H9 (cell line): ENCODE measurements at regions not wholly inside any gene's neighbourhood (a gene's known extent, or its start where the extent isn't known, plus 50 kb on each side); places are given as distances from the start of the nearest gene placed in this dataset.
"Not testable (repeated sequence)": the region's sequence is repeated elsewhere in the genome, so short reads cannot be mapped to it uniquely, and the experiment has no call there.

Experiments
- DNase-seq: peaks from one replicate; pipeline ENCODE4 v3.0.0-alpha.2; 2017
- H2AFZ ChIP-seq: one replicate; pipeline ENCODE4 v1.6.1; 2013; ENCODE audit warnings: mild to moderate bottlenecking, low read length, control low read depth, moderate library complexity
- H2AK5ac ChIP-seq: 2 replicates; pipeline ENCODE4 v1.6.1; 2013; ENCODE audit warnings: low read length, control low read depth, mixed read lengths; ENCODE audit not compliant: insufficient read length
- H2BK120ac ChIP-seq: one replicate; pipeline ENCODE4 v1.6.1; 2013; ENCODE audit warnings: low read depth, mild to moderate bottlenecking, low read length, control low read depth, inconsistent platforms; ENCODE audit not compliant: poor library complexity, severe bottlenecking
- H2BK12ac ChIP-seq: 2 replicates; pipeline ENCODE4 v1.6.1; 2013; ENCODE audit warnings: low read length, control low read depth, mixed read lengths, low read depth; ENCODE audit not compliant: insufficient read length
- H2BK15ac ChIP-seq: 2 replicates; pipeline ENCODE4 v1.6.1; 2013; ENCODE audit warnings: low read depth, low read length, control low read depth
- H2BK20ac ChIP-seq: one replicate; pipeline ENCODE4 v1.6.1; 2013; ENCODE audit warnings: low read depth, mild to moderate bottlenecking, low read length, control low read depth, inconsistent platforms; ENCODE audit not compliant: poor library complexity, severe bottlenecking
- H2BK5ac ChIP-seq: 2 replicates; pipeline ENCODE4 v1.6.1; 2013; ENCODE audit warnings: low read length, control low read depth, mixed read lengths; ENCODE audit not compliant: insufficient read length
- H3K14ac ChIP-seq: 2 replicates; pipeline ENCODE4 v1.6.1; 2013; ENCODE audit warnings: low read length, control low read depth; ENCODE audit not compliant: insufficient read depth
- H3K18ac ChIP-seq: 2 replicates; pipeline ENCODE4 v1.6.1; 2013; ENCODE audit warnings: low read depth, mild to moderate bottlenecking, mixed read lengths, low read length, control low read depth; ENCODE audit not compliant: insufficient read length
- H3K23ac ChIP-seq: 2 replicates; pipeline ENCODE4 v1.6.1; 2013; ENCODE audit warnings: low read length, control low read depth, mixed read lengths, low read depth; ENCODE audit not compliant: insufficient read length
- H3K23me2 ChIP-seq: 2 replicates; pipeline ENCODE4 v1.6.1; 2013; ENCODE audit warnings: low read depth, mild to moderate bottlenecking, mixed read lengths, low read length, control low read depth; ENCODE audit not compliant: insufficient read length, poor library complexity, severe bottlenecking
- H3K27ac ChIP-seq: 2 replicates; pipeline ENCODE4 v1.5.1; 2013; ENCODE audit warnings: low read length, control low read depth, mixed read lengths, low read depth; ENCODE audit not compliant: insufficient read length
- H3K27me3 ChIP-seq: 2 replicates; pipeline ENCODE4 v1.6.1; 2013; ENCODE audit warnings: low read length, control low read depth, inconsistent platforms; ENCODE audit not compliant: insufficient read depth
- H3K4ac ChIP-seq: 2 replicates; pipeline ENCODE4 v1.6.1; 2013; ENCODE audit warnings: low read depth, mild to moderate bottlenecking, control low read depth, inconsistent platforms, low read length, moderate library complexity
- H3K4me1 ChIP-seq: 2 replicates; pipeline ENCODE4 v1.6.1; 2013; ENCODE audit warnings: low read length, control low read depth, inconsistent platforms; ENCODE audit not compliant: insufficient read depth
- H3K4me2 ChIP-seq: 2 replicates; pipeline ENCODE4 v1.6.1; 2013; ENCODE audit warnings: low read length, control low read depth, mixed read lengths; ENCODE audit not compliant: insufficient read length, insufficient read depth
- H3K56ac ChIP-seq: 2 replicates; pipeline ENCODE4 v1.6.1; 2013; ENCODE audit warnings: low read depth, mild to moderate bottlenecking, mixed read lengths, low read length, control low read depth; ENCODE audit not compliant: insufficient read length
- H3K79me1 ChIP-seq: 2 replicates; pipeline ENCODE4 v1.6.1; 2013; ENCODE audit warnings: low read depth, mild to moderate bottlenecking, moderate library complexity, low read length, control low read depth, inconsistent platforms; ENCODE audit not compliant: insufficient read depth, poor library complexity, severe bottlenecking
- H3K79me2 ChIP-seq: 2 replicates; pipeline ENCODE4 v1.6.1; 2013; ENCODE audit warnings: low read length, control low read depth, inconsistent platforms; ENCODE audit not compliant: insufficient read depth
- H3K9ac ChIP-seq: 2 replicates; pipeline ENCODE4 v1.6.1; 2013; ENCODE audit warnings: low read length, control low read depth, mixed read lengths; ENCODE audit not compliant: insufficient read length; ENCODE audit errors: extremely low read depth
- H3K9me3 ChIP-seq: one replicate; pipeline ENCODE4 v1.6.1; 2013; ENCODE audit warnings: low read depth, low read length, inconsistent platforms; ENCODE audit not compliant: control insufficient read depth
- H3T11ph ChIP-seq: one replicate; pipeline ENCODE4 v1.6.1; 2013; ENCODE audit warnings: mild to moderate bottlenecking, low read length, control low read depth, inconsistent platforms
- H4K20me1 ChIP-seq: one replicate; pipeline ENCODE4 v1.6.1; 2013; ENCODE audit not compliant: control insufficient read depth, insufficient read length, insufficient read depth
- H4K5ac ChIP-seq: 2 replicates; pipeline ENCODE4 v1.6.1; 2013; ENCODE audit warnings: low read depth, mild to moderate bottlenecking, mixed read lengths, low read length, control low read depth; ENCODE audit not compliant: insufficient read length
- H4K8ac ChIP-seq: replicated peaks from 2 replicates; pipeline ENCODE4 v1.6.1; 2013; ENCODE audit warnings: low read length, control low read depth, mixed read lengths, low read depth; ENCODE audit not compliant: insufficient read length
- H4K91ac ChIP-seq: 2 replicates; pipeline ENCODE4 v1.6.1; 2013; ENCODE audit warnings: low read depth, mild to moderate bottlenecking, moderate library complexity, mixed read lengths, low read length, control low read depth; ENCODE audit not compliant: insufficient read length
- H3K27ac Mint-ChIP-seq, 3 experiments: 2 replicates in 2 of 3; 3 replicates in 1 of 3; pipeline ENCODE4 v1.8.0; 2020 to 2021; ENCODE audit warnings: mixed read lengths in 3 of 3, mild to moderate bottlenecking in 1 of 3, moderate library complexity in 1 of 3
- H3K27me3 Mint-ChIP-seq: 2 replicates; pipeline ENCODE4 v1.8.0; 2021; ENCODE audit warnings: low read depth, mild to moderate bottlenecking, moderate library complexity, mixed read lengths
- H3K36me3 Mint-ChIP-seq, 3 experiments: 2 replicates in 2 of 3; 3 replicates in 1 of 3; pipeline ENCODE4 v1.8.0; 2020 to 2021; ENCODE audit warnings: low read depth in 3 of 3, mixed read lengths in 3 of 3; ENCODE audit not compliant: insufficient read depth in 1 of 3
- H3K4me1 Mint-ChIP-seq, 2 experiments: 2 replicates each; pipeline ENCODE4 v1.8.0; 2020; ENCODE audit warnings: mixed read lengths in 2 of 2
- H3K4me3 Mint-ChIP-seq, 2 experiments: 2 replicates in 1 of 2; 3 replicates in 1 of 2; pipeline ENCODE4 v1.8.0; 2020 to 2021; ENCODE audit warnings: mild to moderate bottlenecking in 2 of 2, mixed read lengths in 2 of 2, moderate library complexity in 1 of 2
- H3K9me3 Mint-ChIP-seq, 2 experiments: 2 replicates in 1 of 2; 3 replicates in 1 of 2; pipeline ENCODE4 v1.8.0; 2020; ENCODE audit warnings: mild to moderate bottlenecking in 2 of 2, mixed read lengths in 2 of 2, moderate library complexity in 1 of 2
- WGBS: extraction: QIAGEN DNeasy Blood & Tissue Kit; methylation state at CpG from one replicate; pipeline ENCODE4 v1.1.7; 2013; ENCODE audit warnings: missing lambda C conversion rate, low lambda C conversion rate, mixed read lengths; ENCODE audit not compliant: insufficient read length; ENCODE audit errors: extremely low coverage; 5-methylcytosine and 5-hydroxymethylcytosine counted together

- H3K27ac ChIP-seq, H3K79me2 ChIP-seq, H3K27me3 Mint-ChIP-seq, DNase-seq, H4K91ac ChIP-seq, H3K14ac ChIP-seq, H2BK20ac ChIP-seq, H2BK5ac ChIP-seq, H2BK120ac ChIP-seq, H3K27me3 ChIP-seq, H3K9ac ChIP-seq, H2BK12ac ChIP-seq, H2BK15ac ChIP-seq, H3K4me1 Mint-ChIP-seq, H3K4me3 Mint-ChIP-seq, H2AFZ ChIP-seq, H3K79me1 ChIP-seq, H3K23me2 ChIP-seq, H3K56ac ChIP-seq, H3K4ac ChIP-seq, H3K4me1 ChIP-seq, H2AK5ac ChIP-seq, H4K5ac ChIP-seq, H3K18ac ChIP-seq, H3K36me3 Mint-ChIP-seq, H3K27ac Mint-ChIP-seq, H3K9me3 ChIP-seq, H4K20me1 ChIP-seq, H3T11ph ChIP-seq, H3K23ac ChIP-seq, H4K8ac ChIP-seq, H3K4me2 ChIP-seq: not testable (repeated sequence)
- WGBS, result no CpG with 5 or more reads among the region's 5 CpGs
- H3K9me3 Mint-ChIP-seq, result peaks cover 7 to 10% of the 10 kb centered on the region in 2 experiments
These were observed 282.0 kb upstream of the POTEB2 start for GRCh38 chr15:21148136-21148535.

GRCh38 chr15:21133893-21134292, 267.8 kb upstream of the POTEB2 start:
- H2BK120ac ChIP-seq, H3K9me3 Mint-ChIP-seq, H3K14ac ChIP-seq, H3K27ac ChIP-seq, H3K23me2 ChIP-seq, H2AFZ ChIP-seq, H4K91ac ChIP-seq, H3K4me1 ChIP-seq, H2BK5ac ChIP-seq, H4K8ac ChIP-seq, H4K20me1 ChIP-seq, H3K18ac ChIP-seq, H3K79me2 ChIP-seq, H2BK20ac ChIP-seq, H3K36me3 Mint-ChIP-seq, DNase-seq, H3K4me3 Mint-ChIP-seq, H3K9ac ChIP-seq, H3K27me3 ChIP-seq, H3K27me3 Mint-ChIP-seq, H3K23ac ChIP-seq, H3K4ac ChIP-seq, H3K27ac Mint-ChIP-seq, H2BK15ac ChIP-seq, H3K9me3 ChIP-seq, H3K79me1 ChIP-seq, H3K56ac ChIP-seq, H3K4me1 Mint-ChIP-seq, H3T11ph ChIP-seq, H2AK5ac ChIP-seq, H2BK12ac ChIP-seq, H3K4me2 ChIP-seq, H4K5ac ChIP-seq: not testable (repeated sequence)
- WGBS, result no CpG with 5 or more reads among the region's 7 CpGs
